GM19397 (cell line): ENCODE measurements at regions not wholly inside any gene's neighbourhood (a gene's known extent, or its start where the extent isn't known, plus 50 kb on each side); places are given as distances from the start of the nearest gene placed in this dataset.

Source experiments
- ATAC-seq: cut with Tn5 transposase; IDR thresholded peaks from one replicate; pipeline ENCODE4 v1.9.1; 2021; ENCODE audit warnings: mild to moderate bottlenecking, moderate library complexity; ENCODE audit not compliant: unreplicated experiment

- ATAC-seq = no peak
These were observed 227.4 kb downstream of the MAN2A1 start for GRCh38 chr5:109917154-109917546.

DNA sequence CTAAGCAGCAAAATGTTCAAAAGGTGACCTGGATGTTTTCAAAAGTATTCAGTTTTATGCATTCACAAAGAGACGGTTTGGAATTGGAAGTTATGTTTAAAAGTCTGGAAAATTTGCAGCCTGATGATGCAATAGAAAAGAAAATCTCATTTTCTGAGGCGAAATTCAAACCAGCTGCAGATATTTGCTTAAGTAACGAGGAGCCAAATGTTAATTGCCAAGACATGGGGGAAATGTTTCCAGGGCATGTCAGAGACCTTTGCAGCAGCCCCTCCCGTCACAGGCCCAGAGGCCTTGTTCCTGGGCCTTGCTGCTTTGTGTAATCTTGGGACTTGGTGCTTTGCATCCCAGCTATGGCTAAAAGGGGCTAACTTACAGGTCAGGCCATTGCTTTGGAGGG, 228.2 kb downstream of the MAN2A1 start:
- ATAC-seq = no peak

GRCh38 chr5:109920736-109921135, 231.0 kb downstream of the MAN2A1 start:
- no peak for ATAC-seq

GRCh38 chr5:109921735-109922380, 232.1 kb downstream of the MAN2A1 start:
- peak; percentile 65 for ATAC-seq

DNA sequence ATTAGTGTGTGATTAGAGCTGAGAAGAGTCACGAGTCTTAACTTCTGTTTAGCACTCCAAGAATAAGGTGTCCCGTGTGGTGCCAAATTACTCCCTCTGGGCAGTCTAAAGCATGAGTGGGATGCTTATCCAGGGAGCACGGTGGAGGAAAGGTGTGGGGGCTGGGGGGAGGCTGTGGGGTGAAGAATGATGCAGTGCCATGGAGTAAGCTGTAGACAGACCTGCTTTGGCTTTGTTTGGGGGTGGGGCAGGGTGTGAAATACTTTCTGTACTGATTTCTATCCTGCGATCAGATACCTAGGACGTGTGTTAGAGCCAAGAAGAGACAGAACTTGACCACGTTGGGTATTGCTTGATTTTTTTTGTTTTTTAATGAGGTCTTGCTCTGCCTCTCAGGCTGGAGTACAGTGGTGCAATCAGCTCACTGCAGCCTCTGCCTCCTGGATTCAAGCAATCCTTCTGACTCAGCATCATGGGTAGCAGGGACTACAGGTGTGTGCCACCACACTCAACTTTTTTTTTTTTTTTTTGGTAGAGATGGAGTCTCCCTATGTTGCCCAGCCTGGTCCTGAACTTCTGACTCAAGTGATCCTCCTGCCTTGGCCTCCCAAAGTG, 232.8 kb downstream of the MAN2A1 start:
- ATAC-seq = no peak

- ATAC-seq = no peak
These were observed 233.5 kb downstream of the MAN2A1 start for GRCh38 chr5:109923205-109923604.

GRCh38 chr5:109924237-109925107, 234.7 kb downstream of the MAN2A1 start:
- ATAC-seq = no peak

DNA sequence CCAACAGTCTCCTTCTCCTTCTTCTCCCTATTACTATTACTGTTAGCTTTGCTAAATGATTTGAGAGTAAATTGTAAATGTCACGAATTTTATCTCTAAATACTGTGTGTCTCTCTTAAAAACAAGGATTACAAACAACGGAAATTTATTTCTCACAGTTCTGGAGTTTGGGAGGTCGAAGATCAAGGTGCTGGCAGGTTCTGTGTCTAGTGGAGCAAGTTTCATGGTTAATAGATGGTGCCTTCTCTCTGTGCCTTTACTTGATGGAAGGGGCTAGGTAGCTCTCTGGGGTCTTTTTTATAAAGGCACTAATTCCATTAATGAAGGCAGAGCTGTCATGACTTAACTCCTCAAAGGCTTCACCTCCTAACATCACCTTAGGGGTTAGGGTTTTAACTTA, 237.9 kb downstream of the MAN2A1 start:
- no peak for ATAC-seq

DNA sequence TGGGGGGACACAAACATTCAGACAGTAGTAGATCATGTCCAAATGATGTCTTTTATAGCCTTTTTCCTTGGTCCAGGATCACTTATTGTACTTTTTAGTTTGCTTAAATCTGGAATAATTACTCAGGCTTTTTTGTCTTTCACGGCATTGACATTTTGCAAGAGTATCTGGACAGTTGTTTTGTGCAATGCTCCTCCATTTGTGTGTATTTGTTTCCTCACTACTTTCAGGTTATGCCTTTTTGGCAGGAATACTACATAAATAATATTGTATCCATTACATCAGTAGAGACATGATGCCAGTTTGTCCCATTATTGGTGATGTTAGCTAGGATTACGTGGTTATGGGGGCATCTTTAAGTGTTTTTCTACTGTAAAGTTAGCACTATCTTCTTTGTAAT, 238.3 kb downstream of the MAN2A1 start:
- no peak for ATAC-seq

DNA sequence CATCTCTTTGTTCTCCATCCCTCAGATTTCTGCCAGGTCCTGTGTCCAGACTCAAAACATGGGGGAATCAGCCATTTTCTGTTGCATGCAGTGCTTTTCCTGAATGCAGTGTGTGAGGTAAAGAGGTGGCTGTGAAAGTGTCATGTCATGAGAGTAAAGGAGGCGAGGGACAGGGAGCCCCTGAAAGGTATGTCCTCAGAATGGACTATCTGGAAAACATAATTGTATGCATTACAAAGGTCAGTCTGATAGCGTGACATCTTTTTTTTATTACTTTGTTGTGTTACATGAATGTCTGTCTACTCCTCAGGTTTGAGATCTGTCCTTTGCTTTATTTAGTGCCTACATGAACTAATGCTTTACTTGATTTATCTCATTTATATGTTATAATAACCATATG, 239.1 kb downstream of the MAN2A1 start:
- no peak for ATAC-seq

DNA sequence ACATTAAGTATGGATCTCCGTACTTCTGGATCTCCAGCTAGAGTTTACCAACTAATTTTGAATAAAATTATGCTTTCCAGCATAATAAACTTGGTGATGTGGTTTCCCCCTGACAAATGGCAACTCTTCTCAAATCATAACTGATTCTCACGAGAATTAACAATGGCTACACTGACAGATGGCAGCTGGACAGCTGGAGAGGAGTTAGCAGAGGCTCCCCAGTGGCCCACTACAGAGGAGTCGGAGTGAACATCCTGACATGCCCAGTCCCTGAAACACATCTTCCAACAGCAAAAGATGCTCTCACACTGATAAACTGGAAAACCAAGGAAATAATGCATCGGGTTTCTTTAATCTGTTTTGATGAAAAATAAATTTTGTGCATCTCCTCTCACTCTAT, 239.6 kb downstream of the MAN2A1 start:
- ATAC-seq = no peak

GRCh38 chr5:109929911-109930310, 240.2 kb downstream of the MAN2A1 start:
- no peak for ATAC-seq

DNA sequence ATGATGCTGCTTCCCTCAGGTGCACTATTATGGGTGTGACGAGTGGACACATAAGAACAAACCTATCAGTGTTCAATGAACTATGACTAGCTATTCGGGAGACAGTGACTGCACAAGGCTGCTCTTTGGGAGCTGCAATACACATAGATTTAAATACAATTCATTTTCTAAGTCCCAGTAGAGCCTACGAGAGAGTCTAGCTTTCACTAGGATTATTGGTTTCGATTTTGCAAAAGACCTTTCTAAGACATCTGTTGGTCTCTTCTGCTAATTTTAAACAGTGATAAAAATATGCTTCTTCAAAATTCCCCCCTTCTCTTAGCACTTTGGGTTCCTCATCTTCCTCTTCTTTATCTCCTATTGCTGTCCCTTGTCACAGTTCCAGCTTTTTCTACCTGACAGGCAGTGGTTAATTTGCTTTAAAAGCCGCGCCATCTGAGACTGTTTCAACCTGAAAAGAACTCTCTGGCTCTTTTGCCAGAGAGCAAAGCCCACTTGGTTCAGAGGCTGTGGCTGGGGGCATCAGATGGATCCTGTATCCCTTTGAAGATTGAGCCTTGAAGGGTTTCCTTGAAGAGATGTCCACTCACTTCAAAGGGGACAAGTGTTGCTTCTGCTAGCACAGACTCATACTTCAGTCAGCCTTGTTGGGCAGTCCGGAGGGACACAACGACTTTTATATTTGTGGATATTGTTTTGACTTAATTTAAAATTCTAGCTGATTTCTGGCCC, 241.5 kb downstream of the MAN2A1 start:
- ATAC-seq = no peak

- no peak for ATAC-seq
These were observed 246.2 kb downstream of the MAN2A1 start for GRCh38 chr5:109935833-109936490.

DNA sequence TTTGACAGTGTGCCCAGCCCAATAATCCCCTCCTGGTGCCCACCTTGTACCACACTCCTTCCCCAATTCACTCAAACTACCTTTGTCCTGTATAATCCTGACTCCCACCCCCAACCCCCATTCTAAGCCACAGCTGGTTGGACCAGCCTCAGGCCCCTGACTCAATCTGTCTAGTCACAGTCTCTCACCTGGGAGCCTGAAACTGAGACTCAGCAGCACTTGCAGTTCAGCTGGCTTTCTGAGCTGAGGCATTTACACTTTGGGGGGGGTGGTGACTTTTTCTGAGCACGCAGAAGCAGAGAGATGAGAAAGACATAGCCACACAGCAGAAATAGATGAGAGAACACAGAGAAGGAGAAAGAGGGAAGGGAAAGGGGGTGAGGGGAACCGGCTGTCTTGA, 247.3 kb downstream of the MAN2A1 start:
- ATAC-seq = peak; percentile 83

DNA sequence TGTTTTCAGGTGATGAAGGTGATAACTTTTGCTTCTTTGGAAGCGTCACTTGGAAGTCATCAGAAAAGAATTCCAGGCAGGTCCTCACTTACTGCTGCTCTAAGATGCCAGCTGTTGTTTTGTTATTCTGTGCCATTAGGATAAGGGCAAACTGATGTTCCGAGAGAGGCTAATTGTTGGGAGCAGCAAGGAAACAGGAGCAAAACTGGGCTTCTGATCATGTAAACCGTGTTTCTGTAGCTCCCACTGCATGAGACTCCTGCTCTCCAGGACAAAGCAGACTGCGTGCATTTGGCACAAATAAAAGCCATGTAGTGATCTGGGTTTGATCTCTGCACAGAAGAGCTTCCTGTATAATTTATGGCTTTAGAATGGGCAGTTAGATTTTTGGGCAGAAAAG, 248.2 kb downstream of the MAN2A1 start:
- ATAC-seq = no peak

GRCh38 chr5:109938453-109938852, 248.7 kb downstream of the MAN2A1 start:
- no peak for ATAC-seq

- ATAC-seq = no peak
These were observed 249.5 kb downstream of the MAN2A1 start for GRCh38 chr5:109939116-109939682.

GRCh38 chr5:109942646-109943045, 252.9 kb downstream of the MAN2A1 start:
- ATAC-seq = no peak

DNA sequence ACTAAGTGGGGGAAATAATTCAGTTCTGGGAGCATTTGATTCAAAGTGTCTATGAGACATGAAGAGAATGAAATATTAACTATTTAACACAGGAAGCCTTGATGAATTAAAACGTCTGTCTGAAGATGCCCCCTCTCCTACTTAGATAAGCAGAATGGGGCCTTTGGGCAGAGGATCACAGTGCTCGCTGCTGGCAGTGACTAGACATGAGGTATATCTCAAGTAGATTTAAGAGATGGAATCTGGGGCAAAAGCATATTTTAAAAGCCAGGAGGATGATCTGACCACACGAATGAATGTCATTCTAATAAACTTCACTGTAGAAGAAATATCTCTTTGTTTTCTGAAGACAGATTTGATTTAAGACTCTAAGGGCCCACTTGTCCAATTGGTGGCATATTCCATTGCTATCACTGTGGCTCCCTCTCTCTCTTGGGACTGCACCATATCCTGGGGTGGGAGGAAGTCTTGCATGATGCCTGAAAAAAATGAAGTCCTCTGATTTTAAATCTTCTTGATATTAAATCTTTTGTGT, 254.0 kb downstream of the MAN2A1 start:
- ATAC-seq = no peak
